Endodermal cell (in vitro differentiated cells): ENCODE measurements at regions not wholly inside any gene's neighbourhood (a gene's known extent, or its start where the extent isn't known, plus 50 kb on each side); places are given as distances from the start of the nearest gene placed in this dataset.

ENCODE experiments used
- DNase-seq: peaks from one replicate; pipeline ENCODE4 v3.0.0-alpha.2; 2017
- H3K27ac ChIP-seq: 2 replicates; pipeline ENCODE4 v1.5.1; 2013; ENCODE audit warnings: mild to moderate bottlenecking, low read depth, low read length, moderate library complexity
- H3K27me3 ChIP-seq: 2 replicates; pipeline ENCODE4 v1.6.1; 2013; ENCODE audit warnings: mild to moderate bottlenecking, low read length, moderate library complexity; ENCODE audit not compliant: insufficient read depth, control insufficient read depth, poor library complexity, severe bottlenecking
- H3K36me3 ChIP-seq: 2 replicates; pipeline ENCODE4 v1.7.0; 2013; ENCODE audit warnings: mild to moderate bottlenecking, low read length, moderate library complexity; ENCODE audit not compliant: control insufficient read depth, insufficient read depth
- H3K4me1 ChIP-seq: one replicate; pipeline ENCODE4 v1.7.0; 2013; ENCODE audit warnings: low read length; ENCODE audit not compliant: control insufficient read depth, insufficient read depth
- H3K4me3 ChIP-seq: 2 replicates; pipeline ENCODE4 v1.5.1; 2013; ENCODE audit warnings: mild to moderate bottlenecking, low read length, moderate library complexity
- H3K9ac ChIP-seq: 2 replicates; pipeline ENCODE4 v1.6.1; 2013; ENCODE audit warnings: mild to moderate bottlenecking, low read length, moderate library complexity; ENCODE audit not compliant: poor library complexity, severe bottlenecking; ENCODE audit errors: extremely low read depth
- H3K9me3 ChIP-seq: 2 replicates; pipeline ENCODE4 v1.6.1; 2013; ENCODE audit warnings: mild to moderate bottlenecking, low read length, moderate library complexity; ENCODE audit not compliant: control insufficient read depth
- H3K27ac Mint-ChIP-seq: 2 replicates; pipeline ENCODE4 v1.8.0; 2020; ENCODE audit warnings: mixed read lengths
- H3K27me3 Mint-ChIP-seq: 2 replicates; pipeline ENCODE4 v1.8.0; 2021; ENCODE audit warnings: mild to moderate bottlenecking, mixed read lengths; ENCODE audit not compliant: insufficient read depth
- H3K36me3 Mint-ChIP-seq: 2 replicates; pipeline ENCODE4 v1.8.0; 2020; ENCODE audit warnings: low read depth, mixed read lengths
- H3K4me1 Mint-ChIP-seq: 2 replicates; pipeline ENCODE4 v1.8.0; 2020; ENCODE audit warnings: mixed read lengths
- H3K4me3 Mint-ChIP-seq: 2 replicates; pipeline ENCODE4 v1.8.0; 2020; ENCODE audit warnings: mild to moderate bottlenecking, moderate library complexity, mixed read lengths
- H3K9me3 Mint-ChIP-seq: 2 replicates; pipeline ENCODE4 v1.8.0; 2020; ENCODE audit warnings: mild to moderate bottlenecking, mixed read lengths
- WGBS, 2 experiments: methylation state at CpG; one replicate each; pipeline versions ENCODE4 v1.1.5 to v1.1.7; 2013; ENCODE audit warnings: missing lambda C conversion rate in 2 of 2, mixed read lengths in 1 of 2; ENCODE audit not compliant: insufficient coverage in 1 of 2, insufficient read length in 1 of 2; 5-methylcytosine and 5-hydroxymethylcytosine counted together
- TF ChIP-seq, protein P1 (sequence below): fragments of 200-600 bp; sonication (generic); conservative IDR thresholded peaks from 2 replicates; pipeline ENCODE4 v1.5.0; 2021; ENCODE audit warnings: antibody characterized with exemption, mild to moderate bottlenecking

DNA sequence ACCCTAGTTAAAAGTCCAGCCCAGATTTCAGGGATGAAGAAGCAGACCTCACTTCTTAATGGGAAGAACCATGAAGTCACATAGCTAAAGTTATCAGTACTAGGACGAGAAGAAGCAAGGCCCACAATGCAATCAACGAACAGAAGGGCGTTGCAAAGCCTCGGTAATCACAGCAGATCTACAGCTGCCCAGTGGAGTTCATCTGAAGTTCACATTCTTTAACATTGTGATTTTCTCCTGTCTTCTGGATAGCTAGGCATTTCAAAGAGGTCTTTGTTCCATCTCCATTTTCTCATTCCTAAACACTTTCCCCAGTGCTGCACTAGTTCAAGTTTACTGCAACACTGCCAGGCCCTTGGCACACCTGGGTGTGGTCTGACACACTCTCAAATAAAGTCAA is 226.7 kb upstream of the N4BP1 start:
- Mint-ChIP-seq H3K36me3 (no peaks in the 10 kb centered on the region), H3K27me3 (peaks cover 5% of the 10 kb centered on the region), H3K4me1 (peaks cover 10% of the 10 kb centered on the region), H3K9me3 (no peaks in the 10 kb centered on the region), H3K4me3 (no peak overlapping the region), H3K27ac (no peak overlapping the region)
- Histone ChIP-seq H3K9ac (no peak overlapping the region), H3K27me3 (peaks cover 5% of the 10 kb centered on the region), H3K4me3 (no peak overlapping the region), H3K36me3 (no peaks in the 10 kb centered on the region), H3K4me1 (no peaks in the 10 kb centered on the region), H3K9me3 (no peaks in the 10 kb centered on the region), H3K27ac (no peak overlapping the region)
- TF ChIP-seq, protein P1, sequence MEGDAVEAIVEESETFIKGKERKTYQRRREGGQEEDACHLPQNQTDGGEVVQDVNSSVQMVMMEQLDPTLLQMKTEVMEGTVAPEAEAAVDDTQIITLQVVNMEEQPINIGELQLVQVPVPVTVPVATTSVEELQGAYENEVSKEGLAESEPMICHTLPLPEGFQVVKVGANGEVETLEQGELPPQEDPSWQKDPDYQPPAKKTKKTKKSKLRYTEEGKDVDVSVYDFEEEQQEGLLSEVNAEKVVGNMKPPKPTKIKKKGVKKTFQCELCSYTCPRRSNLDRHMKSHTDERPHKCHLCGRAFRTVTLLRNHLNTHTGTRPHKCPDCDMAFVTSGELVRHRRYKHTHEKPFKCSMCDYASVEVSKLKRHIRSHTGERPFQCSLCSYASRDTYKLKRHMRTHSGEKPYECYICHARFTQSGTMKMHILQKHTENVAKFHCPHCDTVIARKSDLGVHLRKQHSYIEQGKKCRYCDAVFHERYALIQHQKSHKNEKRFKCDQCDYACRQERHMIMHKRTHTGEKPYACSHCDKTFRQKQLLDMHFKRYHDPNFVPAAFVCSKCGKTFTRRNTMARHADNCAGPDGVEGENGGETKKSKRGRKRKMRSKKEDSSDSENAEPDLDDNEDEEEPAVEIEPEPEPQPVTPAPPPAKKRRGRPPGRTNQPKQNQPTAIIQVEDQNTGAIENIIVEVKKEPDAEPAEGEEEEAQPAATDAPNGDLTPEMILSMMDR, result no peak
- WGBS, 2 experiments, result 86 to 91% methylated on average over 4 of the region's 4 CpGs
- no peak for DNase-seq

DNA sequence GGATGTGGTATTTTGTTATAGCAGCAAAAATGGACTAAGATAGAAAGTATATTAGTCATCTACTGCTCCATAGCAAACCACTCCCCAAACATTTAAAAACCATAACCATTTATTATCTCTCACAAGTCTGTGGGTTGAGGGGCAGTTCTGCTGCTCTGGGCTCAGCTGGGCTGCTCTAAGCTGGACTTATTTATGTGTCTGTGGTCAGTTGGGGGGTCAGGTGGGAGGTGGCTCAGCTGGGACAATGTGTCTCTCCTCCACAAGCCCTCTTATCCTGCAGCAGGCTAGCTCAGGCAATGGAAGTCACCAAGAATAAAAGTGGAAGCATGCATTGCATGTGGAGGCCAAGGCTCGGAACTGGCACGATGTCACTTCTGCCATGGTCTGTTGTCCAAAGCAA is 226.1 kb upstream of the N4BP1 start:
- Histone ChIP-seq H3K27me3 (peaks cover 4% of the 10 kb centered on the region), H3K4me3 (no peak overlapping the region), H3K36me3 (no peaks in the 10 kb centered on the region), H3K9ac (no peak overlapping the region), H3K27ac (no peak overlapping the region), H3K9me3 (no peaks in the 10 kb centered on the region), H3K4me1 (no peaks in the 10 kb centered on the region)
- TF ChIP-seq, protein P1, result no peak
- no peak overlapping the region for H3K27ac Mint-ChIP-seq
- peaks cover 3% of the 10 kb centered on the region for H3K27me3 Mint-ChIP-seq
- no peak overlapping the region for H3K4me3 Mint-ChIP-seq
- H3K4me1 Mint-ChIP-seq, result peaks cover 11% of the 10 kb centered on the region
- DNase-seq, result no peak
- H3K36me3 Mint-ChIP-seq, result no peaks in the 10 kb centered on the region
- WGBS, 2 experiments, result 94 to 100% methylated on average over 2 of the region's 2 CpGs
- no peaks in the 10 kb centered on the region for H3K9me3 Mint-ChIP-seq

DNA sequence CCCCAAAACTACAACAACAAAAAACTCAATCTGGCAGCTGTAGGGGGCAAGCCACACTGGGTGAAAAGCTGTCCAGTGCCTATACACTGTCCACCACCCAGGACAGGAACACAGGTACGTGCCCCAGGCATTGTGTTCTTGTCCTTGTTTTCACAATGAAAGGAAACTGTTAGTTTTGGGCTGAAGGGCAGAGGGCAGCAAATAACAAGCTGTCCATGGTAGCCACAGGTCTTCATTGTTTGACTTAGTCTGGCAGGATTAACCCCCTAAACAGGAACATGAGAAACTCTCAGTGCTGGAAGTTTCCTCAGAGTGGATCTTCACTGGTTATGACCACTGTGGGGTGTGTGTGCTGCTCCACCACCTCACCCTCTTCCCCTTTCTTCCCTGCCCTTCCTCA is 224.6 kb upstream of the N4BP1 start:
- DNase-seq, result peak; percentile 49
- Mint-ChIP-seq H3K36me3 (no peaks in the 10 kb centered on the region), H3K4me1 (peaks cover 11% of the 10 kb centered on the region), H3K4me3 (no peak overlapping the region), H3K27ac (no peak overlapping the region), H3K9me3 (no peaks in the 10 kb centered on the region), H3K27me3 (no peaks in the 10 kb centered on the region)
- H3K36me3 ChIP-seq, result no peaks in the 10 kb centered on the region
- H3K9me3 ChIP-seq, result no peaks in the 10 kb centered on the region
- no peak overlapping the region for H3K9ac ChIP-seq
- no peak overlapping the region for H3K27ac ChIP-seq
- no peaks in the 10 kb centered on the region for H3K4me1 ChIP-seq
- no peaks in the 10 kb centered on the region for H3K27me3 ChIP-seq
- 48% methylated on average over 1 of the region's 1 CpG; no CpG with 5 or more reads in 1 of the 2 experiments for WGBS, 2 experiments
- no peak overlapping the region for H3K4me3 ChIP-seq
- TF ChIP-seq, protein P1, result peak; percentile 46
